HCT116 (cell line): ENCODE measurements at regions not wholly inside any gene's neighbourhood (a gene's known extent, or its start where the extent isn't known, plus 50 kb on each side); places are given as distances from the start of the nearest gene placed in this dataset.

Source experiments
- ATAC-seq: fragments of 200-7000 bp; cut with Tn5 transposase; 2 replicates; pipeline ENCODE4 v1.9.1; 2020; ENCODE audit warnings: mild to moderate bottlenecking, moderate library complexity
- BruUV-seq: library from RNA; stranded (reverse); fragments of 400-500 nt; replicated peaks from 2 replicates; lab custom pipeline; 2021; lab: Mats Ljungman, UMichigan
- CTCF ChIA-PET: fragments of 300-600 bp; sonication (Branson Sonifier 250); formaldehyde crosslinking; loops from one replicate; lab custom pipeline; 2021; ENCODE audit warnings: antibody characterized with exemption; lab: Charles Lee
- POLR2A ChIA-PET: fragments of 300-600, 350-600 bp; sonication (Branson Sonifier 250); formaldehyde crosslinking; loops from one replicate; lab custom pipeline; 2021; ENCODE audit warnings: antibody characterized with exemption; lab: Charles Lee
- RAD21 ChIA-PET, 2 experiments: fragments of 300-600 bp; sonication (Branson Sonifier 250); formaldehyde crosslinking; loops; one replicate each; lab custom pipeline; 2023; ENCODE audit warnings: low total read pairs in 2 of 2; ENCODE audit not compliant: uncharacterized antibody in 2 of 2, unreplicated experiment in 2 of 2, low non-redundant PET in 1 of 2; lab: Charles Lee
- DNase-seq: peaks from one replicate; pipeline ENCODE4 v3.0.0-alpha.2; 2010; ENCODE audit warnings: low read depth, low spot score
- H2AFZ ChIP-seq: fragments of 200-600 bp; shearing (Covaris generic), sonication (generic); 2 replicates; pipeline ENCODE4 v1.6.1; 2017; ENCODE audit warnings: low read depth, mixed run types, mixed read lengths, antibody characterized with exemption, low read length; ENCODE audit not compliant: poor library complexity, severe bottlenecking
- H3K27ac ChIP-seq: 2 replicates; pipeline ENCODE4 v1.5.1; 2012; ENCODE audit warnings: low read depth, low read length
- H3K27me3 ChIP-seq: fragments of 200-600 bp; sonication (generic); 2 replicates; pipeline ENCODE4 v1.6.1; 2016; ENCODE audit warnings: mixed run types, low read length, mixed read lengths; ENCODE audit not compliant: insufficient read depth
- H3K36me3 ChIP-seq, 2 experiments: fragments of 200-500 bp in 1 of 2; fragments of 200-600 bp in 1 of 2; sonication (Bioruptor generic) in 1 of 2; sonication (generic) in 1 of 2; 2 replicates each; pipeline versions ENCODE4 v1.5.1 to v1.6.1; 2014 to 2016; ENCODE audit warnings: low read length in 2 of 2, inconsistent platforms in 1 of 2, mixed read lengths in 1 of 2, mixed run types in 1 of 2; ENCODE audit not compliant: insufficient read depth in 2 of 2, control insufficient read depth in 1 of 2
- H3K4me1 ChIP-seq, 2 experiments: fragments of 200-600 bp in 1 of 2; sonication (generic) in 1 of 2; 2 replicates each; pipeline versions ENCODE4 v1.5.1 to v1.6.1; 2012 to 2017; ENCODE audit warnings: low read length in 2 of 2, inconsistent platforms in 1 of 2, mild to moderate bottlenecking in 1 of 2, mixed read lengths in 1 of 2, mixed run types in 1 of 2, moderate library complexity in 1 of 2; ENCODE audit not compliant: insufficient read depth in 2 of 2, control insufficient read depth in 1 of 2
- H3K4me2 ChIP-seq: fragments of 200-600 bp; sonication (generic); 2 replicates; pipeline ENCODE4 v1.6.1; 2017; ENCODE audit warnings: mixed run types, low read length, mixed read lengths
- H3K4me3 ChIP-seq, 2 experiments: fragments of 200-600 bp in 1 of 2; sonication (generic) in 1 of 2; replicated peaks in 1 of 2; 2 replicates each; pipeline ENCODE4 v1.5.1; 2011 to 2016; ENCODE audit warnings: low read length in 2 of 2, control low read depth in 1 of 2, low read depth in 1 of 2, mild to moderate bottlenecking in 1 of 2, mixed read lengths in 1 of 2, mixed run types in 1 of 2
- H3K79me2 ChIP-seq: fragments of 200-600 bp; sonication (generic); 2 replicates; pipeline ENCODE4 v1.6.1; 2017; ENCODE audit warnings: mild to moderate bottlenecking, mixed run types, low read length, moderate library complexity, mixed read lengths; ENCODE audit not compliant: insufficient read depth
- H3K9ac ChIP-seq: fragments of 200-600 bp; sonication (generic); 2 replicates; pipeline ENCODE4 v1.6.1; 2016; ENCODE audit warnings: low read length, mixed read lengths
- H3K9me2 ChIP-seq: fragments of 200-600 bp; sonication (generic), shearing (Covaris generic); 2 replicates; pipeline ENCODE4 v1.6.1; 2017; ENCODE audit warnings: mixed run types, mild to moderate bottlenecking, moderate library complexity; ENCODE audit not compliant: insufficient read depth
- H3K9me3 ChIP-seq, 2 experiments: fragments of 200-500 bp in 1 of 2; fragments of 200-600 bp in 1 of 2; sonication (Bioruptor generic) in 1 of 2; sonication (generic) in 1 of 2; 2 replicates each; pipeline ENCODE4 v1.6.1; 2014 to 2017; ENCODE audit warnings: low read length in 2 of 2, mixed read lengths in 2 of 2, inconsistent platforms in 1 of 2, low read depth in 1 of 2, mild to moderate bottlenecking in 1 of 2, mixed run types in 1 of 2, moderate library complexity in 1 of 2; ENCODE audit not compliant: control insufficient read depth in 1 of 2, insufficient read depth in 1 of 2
- H4K20me1 ChIP-seq: fragments of 200-600 bp; sonication (generic), shearing (Covaris generic); 2 replicates; pipeline ENCODE4 v1.6.1; 2017; ENCODE audit warnings: mixed run types, mild to moderate bottlenecking, moderate library complexity; ENCODE audit not compliant: insufficient read depth
- ATF3 ChIP-seq: IDR thresholded peaks from 2 replicates; pipeline ENCODE4 v1.6.1; 2012
- CEBPB ChIP-seq: IDR thresholded peaks from 2 replicates; pipeline ENCODE4 v1.6.1; 2012; ENCODE audit warnings: low read depth
- EZH2 ChIP-seq: fragments of 200-600 bp; sonication (generic); IDR thresholded peaks from 2 replicates; pipeline ENCODE4 v1.6.1; 2017; ENCODE audit warnings: antibody characterized with exemption, mixed run types
- JUND ChIP-seq: IDR thresholded peaks from 2 replicates; pipeline ENCODE4 v1.6.1; 2012
- POLR2A ChIP-seq: IDR thresholded peaks from 2 replicates; pipeline ENCODE4 v1.7.0; 2011; ENCODE audit warnings: borderline replicate concordance; ENCODE audit not compliant: insufficient read depth, insufficient read length; ENCODE audit errors: extremely low read depth
- POLR2AphosphoS5 ChIP-seq: IDR thresholded peaks from 2 replicates; pipeline ENCODE4 v1.6.1; 2011; ENCODE audit warnings: mild to moderate bottlenecking, low read depth, low read length, moderate library complexity
- RAD21 ChIP-seq: IDR thresholded peaks from 2 replicates; pipeline ENCODE4 v1.6.1; 2012; ENCODE audit warnings: low read depth, mild to moderate bottlenecking
- REST ChIP-seq: IDR thresholded peaks from 2 replicates; pipeline ENCODE4 v1.6.1; 2012; ENCODE audit warnings: low read depth
- SIN3A ChIP-seq: IDR thresholded peaks from 2 replicates; pipeline ENCODE4 v1.6.1; 2012; ENCODE audit warnings: low read depth
- SP1 ChIP-seq: IDR thresholded peaks from 2 replicates; pipeline ENCODE4 v1.6.1; 2012; ENCODE audit warnings: low read depth
- SRF ChIP-seq: IDR thresholded peaks from 2 replicates; pipeline ENCODE4 v1.6.1; 2012; ENCODE audit warnings: low read depth
- YY1 ChIP-seq: IDR thresholded peaks from 2 replicates; pipeline ENCODE4 v1.6.1; 2011; ENCODE audit warnings: low read length, low read depth, moderate library complexity, mild to moderate bottlenecking; ENCODE audit not compliant: insufficient replicate concordance; ENCODE audit errors: extremely low read depth
- ZFX ChIP-seq: fragments of 450-650 bp; IDR thresholded peaks from 2 replicates; pipeline ENCODE4 v1.6.1; 2017
- ZNF274 ChIP-seq: fragments of 200-500 bp; sonication (Bioruptor generic); IDR thresholded peaks from 2 replicates; pipeline ENCODE4 v1.6.1; 2014; ENCODE audit warnings: mild to moderate bottlenecking, low read depth, low read length, inconsistent platforms
- intact Hi-C: fragments of 100-400 bp; cut with micrococcal nuclease; formaldehyde crosslinking; loops from 2 replicates; pipeline ENCODE4 v1.10.0; 2022
- TF ChIP-seq, protein P1 (sequence below): IDR thresholded peaks from 2 replicates; pipeline ENCODE4 v1.6.1; 2011; ENCODE audit warnings: mild to moderate bottlenecking, low read length, moderate library complexity; ENCODE audit not compliant: insufficient replicate concordance; ENCODE audit errors: extremely low read depth

DNA sequence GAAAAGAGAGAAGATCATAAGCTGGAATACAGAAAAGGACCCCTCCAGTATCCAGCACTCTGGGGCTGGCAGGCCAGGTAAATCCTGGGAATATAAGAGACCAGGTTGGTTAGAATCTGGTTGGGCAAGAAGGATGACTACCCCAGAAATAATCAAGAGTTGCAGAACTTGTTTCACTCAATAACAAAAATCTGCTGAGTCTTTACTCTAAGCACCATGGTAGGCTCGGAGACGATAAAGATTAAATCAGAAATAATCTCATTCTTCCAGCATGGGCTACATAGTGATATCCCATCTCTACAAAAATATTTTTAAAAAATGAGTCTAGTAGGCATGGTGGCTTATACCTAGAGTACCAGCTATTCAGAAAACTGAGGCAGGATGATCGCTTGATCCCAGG lies 138.0 kb upstream of the KCNJ16 start:
- POLR2A ChIA-PET: no interaction called here
- no peak for DNase-seq

GRCh38 chr17:69943058-69943457 lies 132.0 kb upstream of the KCNJ16 start:
- no peaks in the 10 kb centered on the region for H3K79me2 ChIP-seq
- H4K20me1 ChIP-seq: no peaks in the 10 kb centered on the region
- no peak overlapping the region for H2AFZ ChIP-seq
- intact Hi-C loops: no loop called here
- TF ChIP-seq SP1: no peak
- TF ChIP-seq SRF: no peak
- TF ChIP-seq ZFX: no peak
- no peak for TF ChIP-seq POLR2AphosphoS5
- TF ChIP-seq, protein P1, sequence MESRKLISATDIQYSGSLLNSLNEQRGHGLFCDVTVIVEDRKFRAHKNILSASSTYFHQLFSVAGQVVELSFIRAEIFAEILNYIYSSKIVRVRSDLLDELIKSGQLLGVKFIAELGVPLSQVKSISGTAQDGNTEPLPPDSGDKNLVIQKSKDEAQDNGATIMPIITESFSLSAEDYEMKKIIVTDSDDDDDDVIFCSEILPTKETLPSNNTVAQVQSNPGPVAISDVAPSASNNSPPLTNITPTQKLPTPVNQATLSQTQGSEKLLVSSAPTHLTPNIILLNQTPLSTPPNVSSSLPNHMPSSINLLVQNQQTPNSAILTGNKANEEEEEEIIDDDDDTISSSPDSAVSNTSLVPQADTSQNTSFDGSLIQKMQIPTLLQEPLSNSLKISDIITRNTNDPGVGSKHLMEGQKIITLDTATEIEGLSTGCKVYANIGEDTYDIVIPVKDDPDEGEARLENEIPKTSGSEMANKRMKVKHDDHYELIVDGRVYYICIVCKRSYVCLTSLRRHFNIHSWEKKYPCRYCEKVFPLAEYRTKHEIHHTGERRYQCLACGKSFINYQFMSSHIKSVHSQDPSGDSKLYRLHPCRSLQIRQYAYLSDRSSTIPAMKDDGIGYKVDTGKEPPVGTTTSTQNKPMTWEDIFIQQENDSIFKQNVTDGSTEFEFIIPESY: no peak
- no peak for TF ChIP-seq CEBPB
- no peak for TF ChIP-seq SIN3A
- TF ChIP-seq RAD21: no peak
- TF ChIP-seq EZH2: no peak
- no peak for TF ChIP-seq YY1
- no peak for TF ChIP-seq ATF3
- TF ChIP-seq ZNF274: no peak
- TF ChIP-seq JUND: no peak
- no peak for TF ChIP-seq POLR2A
- no peak for TF ChIP-seq REST
- H3K4me2 ChIP-seq: no peak overlapping the region
- no peak overlapping the region for H3K27ac ChIP-seq
- no TSS peak for BruUV-seq
- H3K4me1 ChIP-seq: no peaks in the 10 kb centered on the region
- ChIA-PET CTCF (no interaction called here), RAD21 (no interaction called here), POLR2A (no interaction called here)
- no peak for DNase-seq
- no peak for ATAC-seq
- peaks cover 0 to 6% of the 10 kb centered on the region in 2 experiments; a peak in 1 of 4 replicates for H3K9me3 ChIP-seq
- H3K9me2 ChIP-seq: no peaks in the 10 kb centered on the region
- H3K36me3 ChIP-seq: no peaks in the 10 kb centered on the region
- H3K9ac ChIP-seq: no peak overlapping the region
- no peak overlapping the region for H3K4me3 ChIP-seq
- H3K27me3 ChIP-seq: no peaks in the 10 kb centered on the region

More for the DNA sequence above, 138.0 kb upstream of the KCNJ16 start:
- no peaks in the 10 kb centered on the region for H3K79me2 ChIP-seq
- no peak overlapping the region for H3K4me2 ChIP-seq
- ATAC-seq: no peak
- no peaks in the 10 kb centered on the region for H3K9me2 ChIP-seq
- no peaks in the 10 kb centered on the region for H3K27me3 ChIP-seq
- intact Hi-C loops: no loop called here
- ChIA-PET RAD21 (no interaction called here), CTCF (interaction anchor here (0.7 kb wide), 1 partner anchor 330 kb away, joined by 3 read pairs; no protein-coding TSS in a partner anchor)
- TF ChIP-seq RAD21: no peak
- no peak overlapping the region for H3K27ac ChIP-seq
- H3K9ac ChIP-seq: no peak overlapping the region
- no peak overlapping the region for H3K4me3 ChIP-seq
- BruUV-seq: no TSS peak
- H2AFZ ChIP-seq: no peak overlapping the region
- H4K20me1 ChIP-seq: no peaks in the 10 kb centered on the region
- H3K4me1 ChIP-seq: no peaks in the 10 kb centered on the region
- peaks cover 7 to 21% of the 10 kb centered on the region in 2 experiments; a peak in 2 of 4 replicates for H3K9me3 ChIP-seq
- no peaks in the 10 kb centered on the region for H3K36me3 ChIP-seq
